ENCODE measurements at regions not wholly inside any gene's neighbourhood (a gene's known extent, or its start where the extent isn't known, plus 50 kb on each side); places are given as distances from the start of the nearest gene placed in this dataset.

DNA sequence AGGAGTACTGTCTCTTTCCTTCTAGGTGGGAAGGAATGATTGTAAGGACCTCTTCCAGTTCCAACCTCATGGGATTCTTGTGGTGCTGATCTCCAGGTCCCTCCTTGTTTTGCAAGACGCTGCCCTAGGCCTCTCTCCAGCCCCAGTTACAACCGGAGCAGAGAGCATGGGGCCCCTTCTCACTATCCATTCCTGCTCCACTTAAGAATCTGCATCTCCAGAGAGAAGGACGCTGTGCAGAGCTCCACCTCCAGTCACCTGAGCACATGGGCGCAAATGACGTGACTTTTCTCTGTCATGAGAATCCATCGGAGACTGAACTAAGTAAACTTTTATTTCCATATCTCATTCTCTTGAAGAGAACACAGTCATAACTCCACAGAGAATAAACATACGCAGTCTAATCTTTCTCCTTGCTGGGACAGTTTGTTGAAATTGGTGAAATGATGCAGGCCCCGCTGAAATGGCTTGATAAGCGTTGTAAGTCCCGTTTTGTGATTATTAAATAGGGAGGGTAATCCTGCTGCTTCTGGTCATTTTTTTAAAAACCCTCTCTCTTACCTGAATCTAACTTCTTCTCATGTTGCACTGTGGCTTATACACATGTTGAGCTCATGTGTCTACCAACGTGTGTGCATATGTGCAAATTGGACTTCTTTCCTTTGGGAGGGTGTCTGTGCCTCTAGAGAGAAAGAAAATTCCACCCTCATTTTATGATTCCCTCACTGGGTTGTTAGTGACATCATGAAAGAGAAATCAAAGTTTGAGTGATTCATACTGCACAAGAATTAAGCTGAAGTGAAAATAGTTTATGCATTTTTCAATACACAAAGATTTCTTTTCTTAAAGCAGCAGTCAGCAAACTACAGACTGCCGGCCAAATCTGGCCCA is 133.2 kb upstream of the TBX20 start:
- POLR2A ChIA-PET = no interaction called here
- FAIRE-seq (no peak), ATAC-seq (no peak), DNase-seq (ENCODE audit: low read depth, low spot score) (no peak)
- intact Hi-C loops (cut with micrococcal nuclease; ENCODE audit: unreplicated experiment) = no loop called here
- BruUV-seq (replicated peaks) = no TSS peak
- Histone ChIP-seq H3K9ac (ENCODE audit: control insufficient read depth, insufficient read depth, low read length) (no peak overlapping the region), H3K9me3 (replicated peaks; ENCODE audit: control insufficient read depth, insufficient read depth, low read length) (no peaks in the 10 kb centered on the region), H4K20me1 (ENCODE audit: control insufficient read depth, insufficient read depth) (no peaks in the 10 kb centered on the region), H3K36me3 (ENCODE audit: control insufficient read depth in 2 of 2, insufficient read depth in 2 of 2, low read length in 1 of 2) (no peaks in the 10 kb centered on the region), H3K4me3 (no peak overlapping the region), H3K79me2 (ENCODE audit: control insufficient read depth, insufficient read depth, low read length) (no peaks in the 10 kb centered on the region), H3K27me3 (replicated peaks in 1 of 2; ENCODE audit: control insufficient read depth in 2 of 2, insufficient read depth in 2 of 2, low read length in 1 of 2) (peaks cover 0 to 2% of the 10 kb centered on the region in 2 experiments; a peak in 1 of 4 replicates), H2AFZ (ENCODE audit: control insufficient read depth, low read depth, low read length) (no peak overlapping the region), H3K4me1 (ENCODE audit: control insufficient read depth, insufficient read depth, low read length) (no peaks in the 10 kb centered on the region), H3K4me2 (ENCODE audit: control insufficient read depth, insufficient read depth) (no peak overlapping the region), H3K27ac (ENCODE audit: control insufficient read depth, insufficient read depth) (no peak overlapping the region)
- in situ Hi-C loops (cut with MboI) = no loop called here
- TF ChIP-seq HDAC2 (IDR thresholded peaks at IDR 0.05) (no peak), BACH1 (IDR thresholded peaks at IDR 0.05; ENCODE audit: borderline replicate concordance) (no peak), NFIC (IDR thresholded peaks at IDR 0.05; ENCODE audit: low read depth, low read length) (no peak), RAD51 (IDR thresholded peaks at IDR 0.05) (no peak), SREBF1 (IDR thresholded peaks at IDR 0.05; ENCODE audit: low read length) (no peak), TBL1XR1 (IDR thresholded peaks at IDR 0.05; ENCODE audit: low read depth, low read length) (no peak), CHD1 (IDR thresholded peaks at IDR 0.05; ENCODE audit: low read depth, low read length) (no peak), ZNF384 (IDR thresholded peaks at IDR 0.05; ENCODE audit: borderline replicate concordance, low read depth, low read length) (no peak), IKZF1 (conservative IDR thresholded peaks at IDR 0.05) (no peak)
- TF ChIP-seq, protein P1, sequence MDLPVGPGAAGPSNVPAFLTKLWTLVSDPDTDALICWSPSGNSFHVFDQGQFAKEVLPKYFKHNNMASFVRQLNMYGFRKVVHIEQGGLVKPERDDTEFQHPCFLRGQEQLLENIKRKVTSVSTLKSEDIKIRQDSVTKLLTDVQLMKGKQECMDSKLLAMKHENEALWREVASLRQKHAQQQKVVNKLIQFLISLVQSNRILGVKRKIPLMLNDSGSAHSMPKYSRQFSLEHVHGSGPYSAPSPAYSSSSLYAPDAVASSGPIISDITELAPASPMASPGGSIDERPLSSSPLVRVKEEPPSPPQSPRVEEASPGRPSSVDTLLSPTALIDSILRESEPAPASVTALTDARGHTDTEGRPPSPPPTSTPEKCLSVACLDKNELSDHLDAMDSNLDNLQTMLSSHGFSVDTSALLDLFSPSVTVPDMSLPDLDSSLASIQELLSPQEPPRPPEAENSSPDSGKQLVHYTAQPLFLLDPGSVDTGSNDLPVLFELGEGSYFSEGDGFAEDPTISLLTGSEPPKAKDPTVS (IDR thresholded peaks at IDR 0.05; ENCODE audit: low read depth, low read length) = no peak
- TF ChIP-seq, protein P2, sequence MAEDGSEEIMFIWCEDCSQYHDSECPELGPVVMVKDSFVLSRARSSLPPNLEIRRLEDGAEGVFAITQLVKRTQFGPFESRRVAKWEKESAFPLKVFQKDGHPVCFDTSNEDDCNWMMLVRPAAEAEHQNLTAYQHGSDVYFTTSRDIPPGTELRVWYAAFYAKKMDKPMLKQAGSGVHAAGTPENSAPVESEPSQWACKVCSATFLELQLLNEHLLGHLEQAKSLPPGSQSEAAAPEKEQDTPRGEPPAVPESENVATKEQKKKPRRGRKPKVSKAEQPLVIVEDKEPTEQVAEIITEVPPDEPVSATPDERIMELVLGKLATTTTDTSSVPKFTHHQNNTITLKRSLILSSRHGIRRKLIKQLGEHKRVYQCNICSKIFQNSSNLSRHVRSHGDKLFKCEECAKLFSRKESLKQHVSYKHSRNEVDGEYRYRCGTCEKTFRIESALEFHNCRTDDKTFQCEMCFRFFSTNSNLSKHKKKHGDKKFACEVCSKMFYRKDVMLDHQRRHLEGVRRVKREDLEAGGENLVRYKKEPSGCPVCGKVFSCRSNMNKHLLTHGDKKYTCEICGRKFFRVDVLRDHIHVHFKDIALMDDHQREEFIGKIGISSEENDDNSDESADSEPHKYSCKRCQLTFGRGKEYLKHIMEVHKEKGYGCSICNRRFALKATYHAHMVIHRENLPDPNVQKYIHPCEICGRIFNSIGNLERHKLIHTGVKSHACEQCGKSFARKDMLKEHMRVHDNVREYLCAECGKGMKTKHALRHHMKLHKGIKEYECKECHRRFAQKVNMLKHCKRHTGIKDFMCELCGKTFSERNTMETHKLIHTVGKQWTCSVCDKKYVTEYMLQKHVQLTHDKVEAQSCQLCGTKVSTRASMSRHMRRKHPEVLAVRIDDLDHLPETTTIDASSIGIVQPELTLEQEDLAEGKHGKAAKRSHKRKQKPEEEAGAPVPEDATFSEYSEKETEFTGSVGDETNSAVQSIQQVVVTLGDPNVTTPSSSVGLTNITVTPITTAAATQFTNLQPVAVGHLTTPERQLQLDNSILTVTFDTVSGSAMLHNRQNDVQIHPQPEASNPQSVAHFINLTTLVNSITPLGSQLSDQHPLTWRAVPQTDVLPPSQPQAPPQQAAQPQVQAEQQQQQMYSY (CRISPR knock-in tag; IDR thresholded peaks at IDR 0.05) = no peak
- TF ChIP-seq, protein P3, sequence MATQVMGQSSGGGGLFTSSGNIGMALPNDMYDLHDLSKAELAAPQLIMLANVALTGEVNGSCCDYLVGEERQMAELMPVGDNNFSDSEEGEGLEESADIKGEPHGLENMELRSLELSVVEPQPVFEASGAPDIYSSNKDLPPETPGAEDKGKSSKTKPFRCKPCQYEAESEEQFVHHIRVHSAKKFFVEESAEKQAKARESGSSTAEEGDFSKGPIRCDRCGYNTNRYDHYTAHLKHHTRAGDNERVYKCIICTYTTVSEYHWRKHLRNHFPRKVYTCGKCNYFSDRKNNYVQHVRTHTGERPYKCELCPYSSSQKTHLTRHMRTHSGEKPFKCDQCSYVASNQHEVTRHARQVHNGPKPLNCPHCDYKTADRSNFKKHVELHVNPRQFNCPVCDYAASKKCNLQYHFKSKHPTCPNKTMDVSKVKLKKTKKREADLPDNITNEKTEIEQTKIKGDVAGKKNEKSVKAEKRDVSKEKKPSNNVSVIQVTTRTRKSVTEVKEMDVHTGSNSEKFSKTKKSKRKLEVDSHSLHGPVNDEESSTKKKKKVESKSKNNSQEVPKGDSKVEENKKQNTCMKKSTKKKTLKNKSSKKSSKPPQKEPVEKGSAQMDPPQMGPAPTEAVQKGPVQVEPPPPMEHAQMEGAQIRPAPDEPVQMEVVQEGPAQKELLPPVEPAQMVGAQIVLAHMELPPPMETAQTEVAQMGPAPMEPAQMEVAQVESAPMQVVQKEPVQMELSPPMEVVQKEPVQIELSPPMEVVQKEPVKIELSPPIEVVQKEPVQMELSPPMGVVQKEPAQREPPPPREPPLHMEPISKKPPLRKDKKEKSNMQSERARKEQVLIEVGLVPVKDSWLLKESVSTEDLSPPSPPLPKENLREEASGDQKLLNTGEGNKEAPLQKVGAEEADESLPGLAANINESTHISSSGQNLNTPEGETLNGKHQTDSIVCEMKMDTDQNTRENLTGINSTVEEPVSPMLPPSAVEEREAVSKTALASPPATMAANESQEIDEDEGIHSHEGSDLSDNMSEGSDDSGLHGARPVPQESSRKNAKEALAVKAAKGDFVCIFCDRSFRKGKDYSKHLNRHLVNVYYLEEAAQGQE (IDR thresholded peaks at IDR 0.05; ENCODE audit: low read depth, low read length) = no peak
- CTCF ChIA-PET = no interaction called here
- RAD21 ChIA-PET (ENCODE audit: unreplicated experiment) = no interaction called here
- SMC1A ChIA-PET (ENCODE audit: uncharacterized antibody, unreplicated experiment) = no interaction called here
- 44% methylated on average over 12 of the region's 12 CpGs for WGBS (ENCODE audit: insufficient coverage, insufficient replicate concordance, low lambda C conversion rate, missing lambda C conversion rate)

Measured in GM12878 (cell line).